GM13977 (cell line): ENCODE measurements at regions not wholly inside any gene's neighbourhood (a gene's known extent, or its start where the extent isn't known, plus 50 kb on each side); places are given as distances from the start of the nearest gene placed in this dataset.

Source experiments
- DNase-seq: peaks from one replicate; pipeline ENCODE4 v3.0.0; 2012; ENCODE audit warnings: low spot score
- CTCF ChIP-seq: IDR thresholded peaks from 2 replicates; pipeline ENCODE4 v1.5.1; 2012; ENCODE audit warnings: mild to moderate bottlenecking, control low read depth; ENCODE audit not compliant: insufficient read depth; ENCODE audit errors: extremely low read depth, missing control alignments
- in situ Hi-C: fragments of 300-500 bp; cut with MboI; formaldehyde crosslinking; loops from one replicate; pipeline ENCODE4 v1.12.0; 2022; ENCODE audit warnings: low sequenced_read_pairs, low pct_unique_long_range_greater_than_20kb, mixed read lengths, inconsistent platforms; ENCODE audit not compliant: unreplicated experiment

GRCh38 chr14:55761651-55762050 is 181.6 kb downstream of the KTN1 start:
- DNase-seq: no peak
- TF ChIP-seq CTCF: no peak
- in situ Hi-C loops: no loop called here

- no peak for TF ChIP-seq CTCF
- in situ Hi-C loops: no loop called here
Observed at GRCh38 chr14:55762595-55763232, 182.7 kb downstream of the KTN1 start.

GRCh38 chr14:55764784-55765183 is 184.8 kb downstream of the KTN1 start:
- in situ Hi-C loops: no loop called here
- DNase-seq: no peak
- no peak for TF ChIP-seq CTCF

More at GRCh38 chr14:55762595-55763232, 182.7 kb downstream of the KTN1 start:
- DNase-seq: peak; percentile 26

- no peak for TF ChIP-seq CTCF
- DNase-seq: no peak
- in situ Hi-C loops: no loop called here
Observed at GRCh38 chr14:55766071-55766470, 186.1 kb downstream of the KTN1 start.

GRCh38 chr14:55767286-55767685 is 187.3 kb downstream of the KTN1 start:
- no peak for DNase-seq
- in situ Hi-C loops: no loop called here
- TF ChIP-seq CTCF: no peak

- TF ChIP-seq CTCF: no peak
- in situ Hi-C loops: no loop called here
- DNase-seq: no peak
Observed at GRCh38 chr14:55769877-55770276, 189.9 kb downstream of the KTN1 start.
